ENCODE measurements at regions not wholly inside any gene's neighbourhood (a gene's known extent, or its start where the extent isn't known, plus 50 kb on each side); places are given as distances from the start of the nearest gene placed in this dataset.

DNA sequence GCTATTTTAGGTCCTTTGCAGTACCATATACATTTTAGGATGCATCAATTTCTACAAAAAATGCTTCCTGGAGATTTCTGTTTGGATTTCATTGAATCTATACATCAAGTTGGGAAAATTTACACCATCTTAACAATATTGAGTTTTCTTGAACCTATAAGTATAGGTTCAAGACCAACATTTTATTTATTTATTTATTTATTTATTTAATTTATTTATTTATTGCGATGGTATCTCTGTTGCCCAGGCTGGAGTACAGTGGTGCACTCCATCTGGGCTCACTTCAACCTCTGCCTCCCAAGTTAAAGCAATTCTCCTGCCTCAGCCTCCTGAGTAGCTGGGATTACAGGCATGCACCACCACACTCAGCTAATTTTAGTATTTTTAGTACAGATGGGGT, 125.0 kb upstream of the HS3ST2 start:
- H3K9me3 ChIP-seq: peaks cover 0 to 3% of the 10 kb centered on the region in 2 donors
- intact Hi-C loops (cut with DNase I; ENCODE audit: low total_unique reads) (loop anchor here (2.0 kb wide), 1 partner anchor 24 kb away; no protein-coding TSS in a partner anchor), in situ Hi-C loops (cut with MboI; ENCODE audit: low pct_ligation_motif_present in 1 of 4, low pct_unique_long_range_greater_than_20kb in 1 of 4, low sequenced_read_pairs in 3 of 4) (no loop called here)
- H3K36me3 ChIP-seq: no peaks in the 10 kb centered on the region
- no peaks in the 10 kb centered on the region for H3K27me3 ChIP-seq
- 87 to 89% methylated on average over 1 of the region's 1 CpG for WGBS, 2 donors (ENCODE audit: low coverage in 1 of 2)
- H3K27ac ChIP-seq: no peak overlapping the region
- no peak for TF ChIP-seq EP300 (IDR thresholded peaks at IDR 0.05; ENCODE audit: low read depth)
- no peak for TF ChIP-seq POLR2A (IDR thresholded peaks at IDR 0.05)
- no peak for TF ChIP-seq CTCF (IDR thresholded peaks at IDR 0.05)
- TF ChIP-seq POLR2AphosphoS5 (IDR thresholded peaks at IDR 0.05): no peak
- no peak overlapping the region for H3K4me3 ChIP-seq
- peaks cover 0 to 17% (median 13%) of the 10 kb centered on the region in 4 donors for H3K4me1 ChIP-seq
- DNase-seq: no peak

DNA sequence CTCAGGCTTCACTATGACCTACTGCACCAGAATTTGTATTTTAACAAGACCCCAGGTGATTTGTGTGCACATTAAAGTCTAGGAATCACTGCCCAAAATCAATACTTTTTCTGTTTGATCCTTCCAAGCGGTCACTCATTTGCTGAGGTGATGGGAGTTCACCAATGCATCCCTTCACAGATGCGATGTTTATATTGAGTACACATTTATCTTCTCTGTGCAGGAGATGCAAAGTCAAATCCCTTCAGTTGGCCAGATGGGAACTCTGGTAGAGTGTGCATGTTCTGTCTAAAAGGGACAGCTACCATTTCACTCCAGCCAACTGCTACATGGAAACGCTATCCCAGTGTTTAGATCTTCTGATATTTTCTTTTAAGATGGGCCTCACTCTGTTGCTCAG, 122.6 kb upstream of the HS3ST2 start:
- DNase-seq: no peak
- in situ Hi-C loops (cut with MboI; ENCODE audit: low pct_ligation_motif_present in 1 of 4, low pct_unique_long_range_greater_than_20kb in 1 of 4, low sequenced_read_pairs in 3 of 4): no loop called here
- 82 to 83% methylated on average over 3 of the region's 3 CpGs for WGBS, 2 donors (ENCODE audit: low coverage in 1 of 2)
- Histone ChIP-seq H3K36me3 (no peaks in the 10 kb centered on the region), H3K27ac (no peak overlapping the region), H3K27me3 (peaks cover 6% of the 10 kb centered on the region), H3K4me1 (peaks cover 6 to 20% (median 13%) of the 10 kb centered on the region in 4 donors), H3K4me3 (no peak overlapping the region), H3K9me3 (peaks cover 0 to 3% of the 10 kb centered on the region in 2 donors)
- TF ChIP-seq POLR2A (IDR thresholded peaks at IDR 0.05) (no peak), POLR2AphosphoS5 (IDR thresholded peaks at IDR 0.05) (no peak), CTCF (IDR thresholded peaks at IDR 0.05) (no peak), EP300 (IDR thresholded peaks at IDR 0.05; ENCODE audit: low read depth) (no peak)
- intact Hi-C loops (cut with DNase I; ENCODE audit: low total_unique reads): loop anchor here (10.0 kb wide), 1 partner anchor 1497 kb away; no protein-coding TSS in a partner anchor

DNA sequence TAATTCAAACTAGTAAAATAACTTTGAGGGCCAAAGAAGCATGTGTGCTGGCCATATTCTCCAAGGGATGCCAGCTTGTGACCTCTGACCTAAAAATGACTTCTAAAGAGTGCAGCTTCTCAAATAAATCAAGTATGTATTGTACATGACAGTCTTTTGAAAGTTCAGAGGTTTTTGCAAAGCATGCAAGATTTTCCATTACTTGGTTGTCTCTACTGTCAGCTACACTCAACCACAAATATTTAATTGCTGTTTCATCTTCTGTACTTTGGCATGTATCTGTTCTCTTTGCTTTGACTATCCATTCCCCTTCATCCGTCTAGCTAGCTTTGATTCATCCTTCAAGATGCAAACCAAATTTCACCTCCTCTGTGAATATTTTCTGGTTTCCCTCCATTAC, 121.9 kb upstream of the HS3ST2 start:
- Histone ChIP-seq H3K27ac (peak overlapping the region in 2 of 4 donors; percentile 6 to 78), H3K36me3 (no peaks in the 10 kb centered on the region), H3K4me1 (peaks cover 6 to 21% (median 13%) of the 10 kb centered on the region in 4 donors), H3K4me3 (no peak overlapping the region), H3K9me3 (no peaks in the 10 kb centered on the region), H3K27me3 (peaks cover 6% of the 10 kb centered on the region)
- intact Hi-C loops (cut with DNase I; ENCODE audit: low total_unique reads): loop anchor here (10.0 kb wide), 1 partner anchor 1497 kb away; no protein-coding TSS in a partner anchor
- in situ Hi-C loops (cut with MboI; ENCODE audit: low pct_ligation_motif_present in 1 of 4, low pct_unique_long_range_greater_than_20kb in 1 of 4, low sequenced_read_pairs in 3 of 4): no loop called here
- TF ChIP-seq CTCF (IDR thresholded peaks at IDR 0.05) (no peak), POLR2A (IDR thresholded peaks at IDR 0.05) (no peak), EP300 (IDR thresholded peaks at IDR 0.05; ENCODE audit: low read depth) (no peak), POLR2AphosphoS5 (IDR thresholded peaks at IDR 0.05) (no peak)
- 60 to 70% methylated on average over 1 of the region's 1 CpG for WGBS, 2 donors (ENCODE audit: low coverage in 1 of 2)
- DNase-seq: no peak

DNA sequence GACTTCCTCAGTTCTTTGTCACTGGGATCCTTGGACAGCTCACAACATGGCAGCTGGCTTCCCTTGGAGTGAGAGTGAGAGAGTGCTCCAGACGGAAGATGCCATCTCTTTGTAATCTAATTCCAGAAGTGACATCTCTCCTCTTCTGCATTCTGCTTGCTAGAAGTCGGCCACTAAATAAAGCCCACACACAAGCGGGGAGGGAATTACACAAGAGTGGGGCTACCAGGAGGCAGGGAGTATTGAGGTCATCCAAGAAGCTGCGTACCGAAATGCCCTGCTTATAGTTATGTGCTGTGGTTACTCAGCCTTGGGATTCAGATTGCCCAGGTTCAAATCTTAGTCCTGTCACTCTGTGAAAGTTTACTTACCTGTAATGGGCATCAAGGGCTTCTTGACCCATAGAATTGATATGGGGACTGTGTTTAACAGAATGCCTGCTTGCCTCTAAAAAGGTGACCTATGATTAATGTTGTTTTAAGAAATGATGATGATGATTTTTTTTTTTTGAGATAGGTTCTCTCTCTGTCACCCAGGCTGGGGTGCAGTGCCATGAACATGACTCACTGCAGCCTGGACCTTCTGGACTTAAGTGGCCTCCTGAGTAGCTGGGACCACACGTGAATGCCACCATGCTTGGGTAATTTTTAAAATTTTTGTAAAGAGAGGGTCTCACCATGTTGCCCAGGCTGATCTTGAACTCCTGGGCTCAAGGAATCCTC, 120.9 kb upstream of the HS3ST2 start:
- peak overlapping the region in 3 of 4 donors; percentile 6 to 78 (median 71) for H3K27ac ChIP-seq
- intact Hi-C loops (cut with DNase I; ENCODE audit: low total_unique reads): loop anchor here (10.0 kb wide), 1 partner anchor 1498 kb away; no protein-coding TSS in a partner anchor
- in situ Hi-C loops (cut with MboI; ENCODE audit: low pct_ligation_motif_present in 1 of 4, low pct_unique_long_range_greater_than_20kb in 1 of 4, low sequenced_read_pairs in 3 of 4): no loop called here

More for the DNA sequence above, 120.9 kb upstream of the HS3ST2 start:
- WGBS, 2 donors (ENCODE audit: low coverage in 1 of 2): 73 to 83% methylated on average over 4 to 6 of the region's 6 CpGs
- Histone ChIP-seq H3K4me1 (peaks cover 6 to 21% (median 13%) of the 10 kb centered on the region in 4 donors), H3K36me3 (no peaks in the 10 kb centered on the region), H3K4me3 (no peak overlapping the region), H3K27me3 (peaks cover 6% of the 10 kb centered on the region), H3K9me3 (no peaks in the 10 kb centered on the region)
- DNase-seq: no peak
- TF ChIP-seq CTCF (IDR thresholded peaks at IDR 0.05) (no peak), POLR2AphosphoS5 (IDR thresholded peaks at IDR 0.05) (no peak), EP300 (IDR thresholded peaks at IDR 0.05; ENCODE audit: low read depth) (no peak), POLR2A (IDR thresholded peaks at IDR 0.05) (no peak)
